ENCODE measurements at regions not wholly inside any gene's neighbourhood (a gene's known extent, or its start where the extent isn't known, plus 50 kb on each side); places are given as distances from the start of the nearest gene placed in this dataset.

DNA sequence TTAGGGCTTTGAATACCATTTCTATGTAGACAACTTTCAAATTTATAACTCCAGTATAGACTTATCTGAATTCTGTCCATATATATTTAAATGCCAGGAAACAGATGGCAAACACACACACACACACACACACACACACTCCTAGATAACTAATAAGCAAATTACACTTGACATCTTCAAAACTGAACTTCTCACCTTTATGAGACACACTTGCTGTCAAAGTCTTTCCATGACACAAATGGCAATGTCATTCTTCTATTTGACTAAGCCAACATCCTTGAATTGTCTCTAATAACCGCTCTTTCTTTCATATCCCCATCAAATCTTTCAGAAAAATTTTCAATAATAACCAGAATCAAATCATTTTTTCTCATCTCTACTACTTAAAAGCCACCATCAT is 402.4 kb downstream of the PCDH18 start:
- DNase-seq (ENCODE audit: low read depth in 1 of 2, low spot score in 1 of 2) (no peak), FAIRE-seq (no peak), ATAC-seq (no peak)
- no peaks in the 10 kb centered on the region for H3K4me1 ChIP-seq
- no peak overlapping the region for H3K4me3 ChIP-seq
- TF ChIP-seq JUN (IDR thresholded peaks at IDR 0.05), result no peak
- TF ChIP-seq POLR2A (IDR thresholded peaks at IDR 0.05; ENCODE audit: low read length), result no peak
- no peak for TF ChIP-seq SMC3 (IDR thresholded peaks at IDR 0.05)
- TF ChIP-seq, protein P1, sequence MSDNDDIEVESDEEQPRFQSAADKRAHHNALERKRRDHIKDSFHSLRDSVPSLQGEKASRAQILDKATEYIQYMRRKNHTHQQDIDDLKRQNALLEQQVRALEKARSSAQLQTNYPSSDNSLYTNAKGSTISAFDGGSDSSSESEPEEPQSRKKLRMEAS (IDR thresholded peaks at IDR 0.05), result no peak
- TF ChIP-seq HEYL (CRISPR knock-in tag; IDR thresholded peaks at IDR 0.05), result no peak
- no peaks in the 10 kb centered on the region for H3K9me3 ChIP-seq
- H3K4me2 ChIP-seq, result no peak overlapping the region
- ChIA-PET POLR2A (no interaction called here), CTCF (interaction anchor here (0.6 kb wide), 1 partner anchor 18 kb away, joined by 3 read pairs; no protein-coding TSS in a partner anchor)
- WGBS (ENCODE audit: missing lambda C conversion rate), result 8% methylated on average over 1 of the region's 1 CpG
- H3K27ac ChIP-seq, result no peak overlapping the region

DNA sequence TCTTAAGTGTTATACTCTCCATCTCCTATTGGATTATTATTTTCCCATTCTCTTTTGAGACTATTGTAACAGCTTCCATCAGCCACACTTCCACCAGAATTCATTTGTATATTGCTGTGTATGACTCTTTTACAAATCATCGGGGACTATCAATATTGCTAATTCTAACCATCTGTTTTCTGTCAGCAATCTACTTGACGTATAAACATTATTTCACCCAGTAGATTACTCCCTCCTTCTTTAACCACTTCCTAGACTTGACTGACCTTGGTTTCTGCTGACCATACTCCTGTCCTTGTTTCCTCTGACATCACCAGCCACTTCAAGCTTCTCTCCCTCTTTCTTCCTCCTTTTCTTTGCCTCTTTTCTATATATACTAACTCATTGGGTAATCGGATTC is 402.9 kb downstream of the PCDH18 start:
- FAIRE-seq (no peak), DNase-seq (ENCODE audit: low read depth in 1 of 2, low spot score in 1 of 2) (no peak), ATAC-seq (no peak)
- CTCF ChIA-PET, result no interaction called here
- POLR2A ChIA-PET, result no interaction called here
- Histone ChIP-seq H3K4me2 (no peak overlapping the region), H3K4me1 (no peaks in the 10 kb centered on the region), H3K27ac (no peak overlapping the region), H3K9me3 (no peaks in the 10 kb centered on the region), H3K4me3 (no peak overlapping the region)
- WGBS (ENCODE audit: missing lambda C conversion rate), result 55% methylated on average over 3 of the region's 3 CpGs
- no peak for TF ChIP-seq KDM1A (IDR thresholded peaks at IDR 0.05; ENCODE audit: low read depth)
- no peak for TF ChIP-seq MAZ (IDR thresholded peaks at IDR 0.05; ENCODE audit: borderline replicate concordance, low read depth, low read length)
- TF ChIP-seq MAFK (IDR thresholded peaks at IDR 0.05; ENCODE audit: partially characterized antibody), result no peak
- TF ChIP-seq, protein P2, sequence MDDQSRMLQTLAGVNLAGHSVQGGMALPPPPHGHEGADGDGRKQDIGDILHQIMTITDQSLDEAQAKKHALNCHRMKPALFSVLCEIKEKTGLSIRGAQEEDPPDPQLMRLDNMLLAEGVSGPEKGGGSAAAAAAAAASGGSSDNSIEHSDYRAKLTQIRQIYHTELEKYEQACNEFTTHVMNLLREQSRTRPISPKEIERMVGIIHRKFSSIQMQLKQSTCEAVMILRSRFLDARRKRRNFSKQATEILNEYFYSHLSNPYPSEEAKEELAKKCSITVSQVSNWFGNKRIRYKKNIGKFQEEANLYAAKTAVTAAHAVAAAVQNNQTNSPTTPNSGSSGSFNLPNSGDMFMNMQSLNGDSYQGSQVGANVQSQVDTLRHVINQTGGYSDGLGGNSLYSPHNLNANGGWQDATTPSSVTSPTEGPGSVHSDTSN (IDR thresholded peaks at IDR 0.05), result no peak
- TF ChIP-seq ZNF302 (CRISPR knock-in tag; IDR thresholded peaks at IDR 0.05), result no peak
- TF ChIP-seq FOXS1 (CRISPR knock-in tag; IDR thresholded peaks at IDR 0.05), result no peak
- no peak for TF ChIP-seq JUNB (IDR thresholded peaks at IDR 0.05)
- TF ChIP-seq, protein P1 (IDR thresholded peaks at IDR 0.05), result no peak
- TF ChIP-seq ESRRA (IDR thresholded peaks at IDR 0.05; ENCODE audit: borderline replicate concordance, low read length), result no peak
- TF ChIP-seq EHF (CRISPR knock-in tag; IDR thresholded peaks at IDR 0.05), result no peak
- no peak for TF ChIP-seq CEBPB (IDR thresholded peaks at IDR 0.05)
- no peak for TF ChIP-seq CBX2 (IDR thresholded peaks at IDR 0.05; ENCODE audit: borderline replicate concordance, low read depth)
- TF ChIP-seq CHD2 (IDR thresholded peaks at IDR 0.05; ENCODE audit: low read length, partially characterized antibody), result no peak
- TF ChIP-seq FOSB (CRISPR knock-in tag; IDR thresholded peaks at IDR 0.05), result no peak
- TF ChIP-seq RAD21 (conservative IDR thresholded peaks at IDR 0.05 in 1 of 2, IDR thresholded peaks at IDR 0.05 in 1 of 2), result no peak

DNA sequence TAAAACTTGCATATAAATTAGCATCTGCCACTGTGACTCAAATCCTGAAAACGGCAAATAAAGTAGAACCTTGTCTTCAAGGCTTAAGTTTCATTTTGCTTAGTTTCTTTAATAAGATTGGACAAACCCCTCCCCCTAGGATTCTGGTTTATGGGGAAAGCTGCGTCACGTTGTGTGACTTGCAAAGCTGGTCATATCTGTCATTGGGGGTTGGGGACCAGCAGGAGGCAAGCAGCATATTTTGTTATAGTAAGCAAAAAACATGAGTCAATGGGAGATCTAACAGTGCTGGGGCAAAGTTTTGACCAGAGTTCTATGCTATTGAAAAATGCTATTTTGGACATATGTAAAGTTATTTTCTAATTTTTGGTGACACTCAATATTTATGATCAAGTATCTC is 407.3 kb downstream of the PCDH18 start:
- H3K4me1 ChIP-seq, result no peaks in the 10 kb centered on the region
- DNase-seq (ENCODE audit: low read depth in 1 of 2, low spot score in 1 of 2), result peak in 1 of 2 experiments; percentile 39
- ATAC-seq, result peak; percentile 26 to 50; a peak in 3 of 6 replicates
- TF ChIP-seq HOXA7 (CRISPR knock-in tag; IDR thresholded peaks at IDR 0.05) (no peak), MAFK (IDR thresholded peaks at IDR 0.05; ENCODE audit: partially characterized antibody) (peak; percentile 85), TP53 (CRISPR knock-in tag; IDR thresholded peaks at IDR 0.05) (no peak)
- H3K4me2 ChIP-seq, result peak overlapping the region; percentile 87
- peak overlapping the region; percentile 46 for H3K4me3 ChIP-seq
- no peaks in the 10 kb centered on the region for H3K9me3 ChIP-seq
- FAIRE-seq, result no peak
- WGBS (ENCODE audit: missing lambda C conversion rate), result 0% methylated on average over 3 of the region's 3 CpGs
- POLR2A ChIA-PET, result no interaction called here
- no peak overlapping the region for H3K27ac ChIP-seq
- CTCF ChIA-PET, result interaction anchor here (1.1 to 1.2 kb wide), 2 partner anchors 12 to 1554 kb away, joined by 3 to 4 read pairs; no protein-coding TSS in a partner anchor

Measured in A549 (cell line).